ENCODE measurements at regions not wholly inside any gene's neighbourhood (a gene's known extent, or its start where the extent isn't known, plus 50 kb on each side); places are given as distances from the start of the nearest gene placed in this dataset.

GRCh38 chr16:80390871-80391489 lies 149.8 kb upstream of the DYNLRB2 start:
- TF ChIP-seq CTCF (conservative IDR thresholded peaks at IDR 0.05; ENCODE audit: low read length) (no peak), EZH2phosphoT487 (IDR thresholded peaks at IDR 0.05; ENCODE audit: borderline replicate concordance) (no peak)
